Progenitor cell of endocrine pancreas (in vitro differentiated cells): ENCODE measurements at regions not wholly inside any gene's neighbourhood (a gene's known extent, or its start where the extent isn't known, plus 50 kb on each side); places are given as distances from the start of the nearest gene placed in this dataset.
"Not testable (repeated sequence)": the region's sequence is repeated elsewhere in the genome, so short reads cannot be mapped to it uniquely, and the experiment has no call there.

Source experiments
- DNase-seq: peaks from one replicate; pipeline ENCODE4 v3.0.0; 2021; ENCODE audit warnings: low spot score; ENCODE audit not compliant: unreplicated experiment
- H3K27ac Mint-ChIP-seq: 2 replicates; pipeline ENCODE4 v1.8.0; 2021; ENCODE audit warnings: mild to moderate bottlenecking, moderate library complexity, mixed read lengths
- H3K27me3 Mint-ChIP-seq: 2 replicates; pipeline ENCODE4 v1.8.0; 2021; ENCODE audit warnings: mixed read lengths
- H3K36me3 Mint-ChIP-seq: 2 replicates; pipeline ENCODE4 v1.8.0; 2022; ENCODE audit warnings: mixed read lengths; ENCODE audit not compliant: insufficient read depth
- H3K4me1 Mint-ChIP-seq: 2 replicates; pipeline ENCODE4 v1.8.0; 2021; ENCODE audit warnings: low read depth, mixed read lengths
- H3K4me3 Mint-ChIP-seq: 2 replicates; pipeline ENCODE4 v1.8.0; 2021; ENCODE audit warnings: low read depth, mild to moderate bottlenecking, moderate library complexity, mixed read lengths
- H3K9me3 Mint-ChIP-seq: 2 replicates; pipeline ENCODE4 v1.8.0; 2021; ENCODE audit warnings: low read depth, mixed read lengths
- CTCF ChIP-seq: fragments of 200-600 bp; sonication (generic); IDR thresholded peaks from one replicate; pipeline ENCODE4 v1.5.0; 2021; ENCODE audit warnings: antibody characterized with exemption, mild to moderate bottlenecking; ENCODE audit not compliant: unreplicated experiment

GRCh38 chr7:124120911-124121310, 88.0 kb upstream of the TMEM229A start:
- Mint-ChIP-seq H3K27ac (no peak overlapping the region), H3K36me3 (no peaks in the 10 kb centered on the region), H3K27me3 (peaks cover 3% of the 10 kb centered on the region), H3K4me3 (no peak overlapping the region), H3K4me1 (no peaks in the 10 kb centered on the region), H3K9me3 (peaks cover 13% of the 10 kb centered on the region)
- DNase-seq, result no peak
- TF ChIP-seq CTCF, result no peak

- peaks cover 4% of the 10 kb centered on the region for H3K4me1 Mint-ChIP-seq
- no peak overlapping the region for H3K27ac Mint-ChIP-seq
- H3K4me3 Mint-ChIP-seq, result no peak overlapping the region
- TF ChIP-seq CTCF, result no peak
- DNase-seq, result no peak
- no peaks in the 10 kb centered on the region for H3K36me3 Mint-ChIP-seq
- H3K27me3 Mint-ChIP-seq, result no peaks in the 10 kb centered on the region
- H3K9me3 Mint-ChIP-seq, result peaks cover 9% of the 10 kb centered on the region
Observed at GRCh38 chr7:124113045-124113444, 80.2 kb upstream of the TMEM229A start.

GRCh38 chr7:124106575-124106974, 73.7 kb upstream of the TMEM229A start:
- no peaks in the 10 kb centered on the region for H3K36me3 Mint-ChIP-seq
- H3K27ac Mint-ChIP-seq, result no peak overlapping the region
- no peaks in the 10 kb centered on the region for H3K4me1 Mint-ChIP-seq
- no peak overlapping the region for H3K4me3 Mint-ChIP-seq
- TF ChIP-seq CTCF, result no peak
- no peaks in the 10 kb centered on the region for H3K27me3 Mint-ChIP-seq
- no peak for DNase-seq
- H3K9me3 Mint-ChIP-seq, result peaks cover 8% of the 10 kb centered on the region

GRCh38 chr7:124101173-124101768, 68.4 kb upstream of the TMEM229A start:
- no peak for DNase-seq
- Mint-ChIP-seq H3K4me3 (no peak overlapping the region), H3K27me3 (no peaks in the 10 kb centered on the region), H3K9me3 (peaks cover 11% of the 10 kb centered on the region), H3K4me1 (no peaks in the 10 kb centered on the region), H3K27ac (no peak overlapping the region), H3K36me3 (no peaks in the 10 kb centered on the region)
- peak; percentile 70 for TF ChIP-seq CTCF

- H3K4me3 Mint-ChIP-seq, result no peak overlapping the region
- H3K27me3 Mint-ChIP-seq, result no peaks in the 10 kb centered on the region
- no peak overlapping the region for H3K27ac Mint-ChIP-seq
- H3K4me1 Mint-ChIP-seq, result no peaks in the 10 kb centered on the region
- H3K9me3 Mint-ChIP-seq, result peaks cover 11% of the 10 kb centered on the region
- DNase-seq, result no peak
- H3K36me3 Mint-ChIP-seq, result no peaks in the 10 kb centered on the region
- TF ChIP-seq CTCF, result no peak
Observed at GRCh38 chr7:124100190-124100589, 67.3 kb upstream of the TMEM229A start.

- not testable (repeated sequence) for H3K27ac Mint-ChIP-seq, H3K4me3 Mint-ChIP-seq
Observed at GRCh38 chr7:124099585-124099984, 66.7 kb upstream of the TMEM229A start.

More at GRCh38 chr7:124099585-124099984, 66.7 kb upstream of the TMEM229A start:
- not testable (repeated sequence) for H3K27me3 Mint-ChIP-seq, H3K4me1 Mint-ChIP-seq, H3K36me3 Mint-ChIP-seq, DNase-seq, H3K9me3 Mint-ChIP-seq
